GM10266 (cell line): ENCODE measurements at regions not wholly inside any gene's neighbourhood (a gene's known extent, or its start where the extent isn't known, plus 50 kb on each side); places are given as distances from the start of the nearest gene placed in this dataset.
"Not testable (repeated sequence)": the region's sequence is repeated elsewhere in the genome, so short reads cannot be mapped to it uniquely, and the experiment has no call there.

ENCODE experiments used
- DNase-seq: peaks from one replicate; pipeline ENCODE4 v3.0.0; 2012; ENCODE audit errors: extremely low spot score
- CTCF ChIP-seq: IDR thresholded peaks from 2 replicates; pipeline ENCODE4 v1.5.1; 2012; ENCODE audit warnings: mild to moderate bottlenecking, low read depth; ENCODE audit not compliant: control insufficient read depth, insufficient read depth; ENCODE audit errors: missing control alignments

DNA sequence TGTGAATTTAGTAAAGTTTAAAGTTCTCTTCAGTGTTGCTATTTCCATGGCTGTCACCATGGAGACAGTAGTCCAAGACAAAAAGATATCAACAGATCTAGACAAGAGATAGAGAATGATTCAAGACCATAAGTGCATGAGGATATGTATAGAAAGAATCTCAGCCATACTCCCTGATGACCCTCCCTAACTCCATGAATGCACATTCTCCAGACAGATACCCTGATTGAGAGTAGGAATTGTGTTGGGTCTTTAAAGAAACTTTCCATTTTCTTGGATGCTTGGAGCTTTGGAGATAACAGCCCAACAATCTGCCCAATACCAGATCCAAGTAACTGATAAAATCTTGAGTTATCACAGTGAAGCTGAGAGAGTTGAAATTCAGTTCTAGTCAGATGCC lies 1601.2 kb upstream of the CELF4 start:
- no peak for TF ChIP-seq CTCF
- no peak for DNase-seq

GRCh38 chr18:39162013-39162827 lies 1596.6 kb upstream of the CELF4 start:
- DNase-seq = no peak
- TF ChIP-seq CTCF = no peak

DNA sequence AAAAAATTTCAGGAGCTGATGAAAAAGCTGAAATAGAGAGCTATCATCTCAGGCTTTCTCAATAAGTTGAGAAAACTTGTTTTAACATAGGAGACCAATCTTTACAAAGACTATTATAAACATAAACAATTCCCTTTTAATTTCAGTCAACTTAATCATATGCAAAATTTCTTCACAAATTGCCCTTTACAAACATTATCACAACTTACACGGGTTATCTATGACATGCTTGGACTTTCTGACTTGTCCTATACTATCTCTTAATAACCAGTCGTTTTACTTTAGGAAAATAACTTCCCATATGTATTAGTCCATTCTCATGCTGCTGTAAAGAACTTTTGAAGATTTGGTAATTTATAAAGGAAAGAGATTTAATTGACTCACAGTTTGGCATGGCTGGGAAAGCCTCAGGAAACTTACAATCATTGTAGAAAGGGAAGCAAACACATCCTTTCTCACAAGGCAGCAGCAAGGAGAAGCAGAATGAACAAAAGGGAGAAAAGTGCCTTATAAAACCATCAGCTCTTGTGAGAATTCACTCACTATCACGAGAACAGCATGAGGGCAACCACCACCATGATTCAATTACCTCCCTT lies 1583.7 kb upstream of the CELF4 start:
- no peak for DNase-seq

GRCh38 chr18:39134255-39134654 lies 1568.7 kb upstream of the CELF4 start:
- no peak for TF ChIP-seq CTCF
- no peak for DNase-seq

More for the DNA sequence above, 1583.7 kb upstream of the CELF4 start:
- TF ChIP-seq CTCF = no peak

- not testable (repeated sequence) for DNase-seq
Measured at GRCh38 chr18:39127538-39127937, 1561.9 kb upstream of the CELF4 start.

DNA sequence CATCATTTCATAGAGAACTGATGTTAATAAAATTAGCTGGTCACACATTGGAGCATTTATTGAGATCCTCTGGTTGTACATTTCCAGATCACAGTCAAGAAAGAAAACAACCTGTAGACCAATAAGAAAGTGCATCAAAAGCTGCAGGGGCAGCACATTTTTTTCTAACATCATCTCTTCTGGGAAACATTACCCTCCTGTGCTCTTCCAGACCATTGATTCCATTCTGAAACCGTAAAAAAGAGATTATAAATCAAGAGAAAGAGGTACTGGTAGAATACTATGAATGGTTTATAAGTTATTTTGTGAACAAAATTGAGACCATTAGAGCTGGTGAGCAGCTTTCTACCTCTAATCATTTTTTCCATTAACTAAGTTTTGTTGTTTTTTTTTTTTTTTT lies 1548.2 kb upstream of the CELF4 start:
- TF ChIP-seq CTCF = no peak

GRCh38 chr18:39105104-39105503 lies 1539.5 kb upstream of the CELF4 start:
- DNase-seq = no peak
- TF ChIP-seq CTCF = no peak

More for the DNA sequence above, 1548.2 kb upstream of the CELF4 start:
- no peak for DNase-seq
